ENCODE measurements at regions not wholly inside any gene's neighbourhood (a gene's known extent, or its start where the extent isn't known, plus 50 kb on each side); places are given as distances from the start of the nearest gene placed in this dataset.

GRCh38 chr4:163932504-163932903 is 438.0 kb downstream of the TMA16 start:
- no peak for TF ChIP-seq CTCF (IDR thresholded peaks at IDR 0.05; ENCODE audit: extremely low read depth, missing control alignments)
- DNase-seq (ENCODE audit: low spot score) = no peak

DNA sequence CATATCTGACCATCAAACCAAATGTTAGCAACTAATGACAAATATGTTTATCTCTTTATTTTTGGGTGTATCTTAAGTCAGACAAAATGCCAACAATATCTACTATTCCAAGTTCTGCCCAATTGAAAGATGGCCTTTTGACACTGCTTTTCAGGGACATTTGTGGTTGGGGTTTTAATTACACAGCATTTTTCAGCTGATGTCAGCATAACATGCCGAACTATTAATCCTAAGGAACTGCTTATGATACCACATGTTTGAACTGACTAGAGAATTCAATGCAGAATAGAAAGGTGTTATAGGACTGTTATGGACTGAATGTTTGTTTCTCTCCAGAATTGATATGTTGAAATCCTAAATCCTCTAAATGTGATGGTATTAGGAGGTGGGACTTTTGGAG is 445.1 kb downstream of the TMA16 start:
- no peak for DNase-seq (ENCODE audit: low spot score)
- TF ChIP-seq CTCF (IDR thresholded peaks at IDR 0.05; ENCODE audit: extremely low read depth, missing control alignments) = no peak

DNA sequence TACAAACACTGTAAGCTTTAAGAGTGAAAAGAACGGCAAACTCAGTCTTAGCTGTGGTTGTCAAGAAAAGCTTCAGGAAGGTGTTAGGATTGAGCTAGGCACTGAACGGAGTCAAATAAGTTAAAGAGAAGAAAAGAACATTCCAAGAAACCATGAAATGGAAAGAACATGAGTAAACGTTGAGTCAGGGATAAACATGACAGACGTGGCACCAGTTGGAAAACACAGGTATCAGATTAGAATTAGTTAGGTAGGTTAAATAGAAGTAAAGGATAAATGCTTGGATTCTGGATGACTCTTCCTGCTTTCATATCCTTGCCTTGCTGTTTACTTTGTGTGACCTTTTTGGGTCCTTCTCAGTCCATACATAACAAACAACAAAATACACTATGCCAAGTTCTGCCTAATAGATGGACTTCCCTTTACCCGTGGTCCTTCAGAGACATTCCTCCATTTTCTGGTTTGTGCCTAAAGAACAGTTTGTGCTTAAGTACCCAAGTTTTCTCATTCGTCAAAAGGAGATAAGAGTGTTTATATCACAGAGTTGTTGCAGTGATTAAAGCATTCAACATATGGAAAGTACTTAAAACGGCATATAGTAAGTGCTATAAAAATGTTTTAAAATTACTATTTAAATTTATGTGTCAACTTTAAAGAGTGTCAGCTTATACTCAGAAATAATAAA is 446.9 kb downstream of the TMA16 start:
- no peak for TF ChIP-seq CTCF (IDR thresholded peaks at IDR 0.05; ENCODE audit: extremely low read depth, missing control alignments)
- no peak for DNase-seq (ENCODE audit: low spot score)

DNA sequence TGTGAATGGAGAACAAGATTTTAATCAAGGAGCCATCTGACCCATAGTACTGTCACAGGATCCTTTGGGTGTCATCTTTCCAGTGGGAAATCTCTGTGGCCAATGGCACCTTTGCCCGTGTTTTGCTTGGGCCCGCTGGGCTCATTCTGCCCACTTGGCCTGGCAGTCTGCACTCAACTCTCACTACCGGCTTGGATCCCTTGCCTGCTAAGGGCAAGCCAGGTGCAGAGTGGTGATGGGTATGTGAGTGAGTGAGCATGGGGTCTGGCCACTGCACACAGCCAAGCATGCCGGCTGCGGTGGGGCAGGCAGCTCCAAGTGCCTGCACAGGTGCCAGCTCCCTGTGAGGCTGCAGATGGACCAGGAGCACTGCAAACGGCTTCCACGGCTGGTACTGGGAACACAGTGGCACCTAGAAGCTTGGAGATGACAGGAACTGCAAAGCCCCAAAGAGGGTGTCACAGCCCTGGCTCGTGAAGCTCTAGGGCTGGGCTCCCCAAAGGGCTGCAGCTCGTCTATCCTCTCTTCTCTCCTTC is 454.5 kb downstream of the TMA16 start:
- DNase-seq (ENCODE audit: low spot score) = no peak
- no peak for TF ChIP-seq CTCF (IDR thresholded peaks at IDR 0.05; ENCODE audit: extremely low read depth, missing control alignments)

- no peak for DNase-seq (ENCODE audit: low spot score)
- TF ChIP-seq CTCF (IDR thresholded peaks at IDR 0.05; ENCODE audit: extremely low read depth, missing control alignments) = no peak
Observed at GRCh38 chr4:163949976-163950601, 455.6 kb downstream of the TMA16 start.

DNA sequence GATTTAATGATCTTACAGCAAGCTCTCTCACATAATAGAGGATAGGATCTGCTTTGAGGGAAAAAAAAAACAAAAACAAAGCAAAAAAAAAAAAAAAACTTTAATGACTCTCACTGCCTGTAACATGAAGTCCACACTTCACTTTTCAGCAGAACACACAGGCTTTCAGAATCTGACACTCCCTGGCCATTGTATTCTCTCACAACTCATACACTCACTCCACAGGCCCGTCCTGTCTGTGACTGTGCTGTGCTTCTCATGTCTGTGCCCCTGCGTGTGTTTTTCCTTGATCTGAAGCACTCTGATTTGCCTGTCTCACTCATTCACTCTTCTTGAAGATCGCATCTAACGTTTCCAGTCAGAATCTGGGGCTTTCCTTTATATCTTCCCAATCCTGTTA is 460.8 kb downstream of the TMA16 start:
- DNase-seq (ENCODE audit: low spot score) = no peak
- TF ChIP-seq CTCF (IDR thresholded peaks at IDR 0.05; ENCODE audit: extremely low read depth, missing control alignments) = no peak

- no peak for DNase-seq (ENCODE audit: low spot score)
- no peak for TF ChIP-seq CTCF (IDR thresholded peaks at IDR 0.05; ENCODE audit: extremely low read depth, missing control alignments)
Observed at GRCh38 chr4:163958751-163959150, 464.3 kb downstream of the TMA16 start.
